Left forelimb (tissue), 1 donor: ENCODE measurements at regions not wholly inside any gene's neighbourhood (a gene's known extent, or its start where the extent isn't known, plus 50 kb on each side); places are given as distances from the start of the nearest gene placed in this dataset.

ENCODE experiments used
- DNase-seq: peaks from one replicate; pipeline ENCODE4 v3.0.0-alpha.2; 2018; ENCODE audit warnings: low spot score

DNA sequence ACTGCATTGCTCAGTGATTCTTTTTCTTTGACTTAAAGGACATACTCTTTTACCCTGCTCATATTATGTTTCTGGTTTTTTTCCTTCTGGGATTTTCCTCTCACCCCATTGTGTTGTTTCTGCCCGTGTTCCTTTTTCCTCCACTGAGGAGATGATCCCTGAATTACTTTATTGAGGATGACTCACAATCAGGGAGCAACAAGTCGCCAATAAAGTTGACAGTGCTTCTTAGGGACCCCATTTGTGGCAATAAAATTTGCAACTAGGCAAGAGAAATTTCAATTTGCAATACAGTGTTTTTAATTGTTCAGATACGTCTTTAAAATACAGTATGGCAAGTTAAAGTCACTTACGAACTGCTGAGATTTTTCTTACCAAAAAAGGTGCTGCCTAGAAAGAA lies 217.9 kb downstream of the SOX4 start:
- DNase-seq, result no peak

DNA sequence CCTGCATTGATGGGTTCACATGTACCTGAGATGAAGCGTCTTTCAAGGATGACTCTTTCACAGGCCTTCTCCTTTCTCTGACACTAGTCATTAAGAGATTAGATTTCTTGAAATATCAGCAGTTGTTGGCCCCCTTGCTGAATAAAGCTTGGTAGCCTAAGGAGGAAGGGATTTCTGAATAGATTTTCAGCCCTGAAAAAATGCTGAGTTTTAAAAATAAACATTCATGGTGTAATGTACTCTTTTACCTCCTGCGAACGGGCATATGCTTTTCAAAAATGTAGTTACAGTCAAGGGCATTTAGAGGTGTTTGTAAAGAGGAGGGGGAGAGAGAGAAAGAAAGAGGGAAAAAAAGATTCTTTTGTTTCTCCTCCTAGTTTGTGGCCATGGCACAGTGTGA lies 222.7 kb downstream of the SOX4 start:
- DNase-seq, result no peak

DNA sequence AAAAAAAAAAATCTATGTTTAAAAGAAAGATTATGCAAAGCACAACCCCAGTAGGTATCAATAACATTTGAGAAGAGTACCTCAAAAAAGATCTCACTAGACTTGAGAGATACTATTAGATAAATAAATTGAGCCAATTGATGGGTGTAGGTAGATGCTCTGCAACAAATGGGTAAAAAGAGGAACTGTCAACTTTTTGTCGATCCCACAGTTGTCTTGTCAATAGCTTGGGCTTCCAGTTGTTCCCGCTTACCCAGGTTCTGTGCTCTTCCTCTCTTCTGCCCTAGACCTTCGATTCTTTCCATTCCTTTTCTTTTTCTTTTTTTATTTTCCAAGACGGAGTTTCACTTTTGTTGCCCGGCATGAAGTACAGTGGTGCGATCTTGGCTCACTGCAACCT lies 226.9 kb downstream of the SOX4 start:
- no peak for DNase-seq

DNA sequence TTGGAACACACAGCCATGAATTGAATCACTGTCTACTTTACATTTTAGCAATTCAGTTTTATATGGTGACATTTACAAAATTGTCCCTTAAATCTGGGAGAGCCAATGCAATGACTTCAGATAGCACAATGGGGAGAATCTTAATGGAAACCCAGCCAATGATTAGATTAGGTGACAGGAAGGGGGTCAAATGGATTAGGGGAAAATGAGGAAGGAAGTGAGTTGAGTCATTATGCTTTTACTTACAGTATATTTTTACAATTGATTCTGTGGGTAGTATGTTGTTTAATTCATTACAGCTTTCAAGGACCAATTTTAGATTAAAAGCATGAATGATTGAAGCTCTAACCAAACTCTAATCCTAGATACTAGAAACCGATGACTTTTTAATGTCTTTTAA lies 229.8 kb downstream of the SOX4 start:
- DNase-seq, result no peak

DNA sequence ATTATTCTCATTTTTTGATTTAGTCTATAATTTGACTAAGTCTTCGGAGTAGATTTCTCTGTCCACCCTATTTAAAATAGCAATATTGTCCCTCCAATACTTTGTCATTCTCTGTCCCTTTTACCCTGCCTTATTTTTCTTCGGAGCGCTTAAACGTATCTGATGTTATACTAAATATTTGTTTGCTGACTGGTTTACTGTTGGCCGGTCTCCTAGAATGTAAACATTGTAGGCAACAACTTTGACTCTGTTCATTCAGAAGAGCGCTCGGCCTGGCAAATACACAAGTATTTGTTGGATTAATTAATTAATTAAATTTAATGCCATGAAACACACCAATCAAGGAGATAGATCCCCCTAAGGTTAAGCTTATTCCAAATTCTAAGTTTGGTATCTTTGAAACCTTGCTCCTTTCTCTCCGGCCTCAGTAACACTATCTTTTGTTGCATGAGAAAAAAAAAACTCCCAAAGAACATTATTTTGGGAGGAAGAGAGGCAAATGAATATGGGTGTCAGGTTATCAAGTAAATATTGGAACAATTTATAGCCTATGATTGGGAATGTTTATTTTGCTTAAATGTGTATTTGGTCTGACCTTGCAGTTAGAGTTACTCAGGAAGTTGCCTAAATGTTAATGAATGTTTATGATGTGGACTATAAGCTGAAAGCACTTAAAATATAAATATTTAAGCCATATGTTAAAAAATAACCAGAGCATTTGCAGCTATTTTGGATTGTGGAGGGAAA lies 231.1 kb downstream of the SOX4 start:
- DNase-seq, result no peak

DNA sequence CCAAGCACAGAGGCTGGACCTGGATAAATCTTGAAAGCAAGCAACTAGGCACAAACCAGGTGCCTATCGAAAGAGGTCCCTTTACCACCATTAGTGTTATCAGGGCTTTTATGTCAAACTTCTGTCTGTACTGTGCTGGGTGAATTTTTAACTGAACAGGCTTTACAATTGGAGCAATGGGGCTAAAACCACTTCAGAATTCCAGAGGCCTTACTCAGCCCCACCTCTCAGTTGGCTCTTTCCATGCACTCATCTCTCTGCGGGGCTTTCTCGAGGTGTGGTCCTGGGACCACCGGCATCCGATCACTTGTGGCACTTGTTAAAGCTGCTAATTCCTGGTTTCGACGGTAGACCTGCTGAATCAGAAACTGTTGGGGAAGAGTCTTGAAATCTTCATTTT lies 232.5 kb downstream of the SOX4 start:
- no peak for DNase-seq

DNA sequence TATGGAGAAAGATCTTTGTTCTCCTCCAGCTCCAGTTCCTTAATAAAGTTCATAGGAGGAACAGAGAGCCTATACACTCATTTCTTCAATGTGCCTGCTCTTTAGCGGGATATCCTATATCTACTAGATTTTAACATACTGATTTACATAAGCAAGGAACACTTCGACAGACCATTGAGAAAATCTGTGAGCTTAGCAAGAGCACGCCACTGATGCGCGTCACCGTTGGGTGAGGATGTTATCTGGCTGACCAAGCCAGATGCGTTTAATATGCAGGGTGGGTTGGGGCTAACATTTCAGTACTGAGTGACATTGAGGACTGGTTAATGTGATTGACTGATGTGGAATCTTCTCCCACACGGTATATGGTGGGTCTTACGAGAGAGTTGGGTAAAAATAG lies 233.4 kb downstream of the SOX4 start:
- DNase-seq, result no peak

DNA sequence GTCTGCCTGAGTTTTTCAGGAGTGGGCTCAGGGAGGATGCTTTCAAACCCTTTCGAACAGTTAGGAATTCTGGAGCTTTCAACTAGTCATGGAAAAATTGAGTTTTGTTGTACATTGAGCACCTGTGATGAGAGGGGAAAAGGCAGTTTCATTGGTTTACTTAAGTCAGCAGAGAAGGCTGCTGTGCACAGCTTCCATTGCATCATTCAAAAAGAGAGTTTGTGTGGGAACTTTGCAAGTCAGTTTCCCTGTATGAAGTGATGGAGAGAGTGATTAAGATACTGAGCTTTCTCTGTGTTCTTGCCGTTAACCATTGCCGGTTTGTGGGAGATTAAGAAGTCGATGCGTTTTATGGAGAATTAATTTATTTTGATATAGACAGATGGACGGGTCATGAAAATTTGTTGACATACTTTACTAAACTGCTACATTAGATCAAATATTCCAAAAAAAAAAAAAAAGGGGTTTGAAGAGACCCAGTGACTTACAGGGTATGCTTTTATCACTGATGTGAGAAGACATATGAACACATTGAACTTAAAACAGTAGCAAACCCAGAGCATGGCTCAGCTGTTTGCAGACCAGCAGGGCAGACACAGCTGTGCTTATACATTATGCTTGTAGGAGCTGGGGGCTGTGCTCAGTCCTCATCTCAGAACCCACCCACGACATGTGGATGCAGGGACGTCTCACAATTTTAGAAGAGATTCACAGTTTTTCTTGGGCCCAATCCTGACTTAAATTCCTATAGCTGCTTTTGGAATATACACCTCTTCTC lies 234.1 kb downstream of the SOX4 start:
- no peak for DNase-seq

DNA sequence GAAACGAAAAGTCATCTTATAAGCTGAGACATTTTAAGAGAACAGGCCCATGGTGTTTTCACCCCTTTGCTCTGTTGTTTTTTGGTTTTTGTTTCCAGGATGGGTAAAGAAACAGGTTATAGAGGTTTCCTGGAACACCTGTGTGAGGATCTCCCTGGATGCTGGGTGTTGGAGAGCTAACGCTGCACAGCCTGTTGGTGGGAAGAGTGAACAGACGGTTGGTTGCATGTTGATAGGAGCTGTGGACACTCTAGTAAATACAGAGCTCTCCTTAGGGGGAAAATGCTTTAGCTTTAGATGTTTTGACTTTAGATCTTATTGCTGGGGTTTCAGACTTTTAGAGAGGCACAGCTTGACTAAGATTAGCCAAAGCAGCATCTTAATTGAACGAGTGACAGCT lies 235.2 kb downstream of the SOX4 start:
- no peak for DNase-seq

DNA sequence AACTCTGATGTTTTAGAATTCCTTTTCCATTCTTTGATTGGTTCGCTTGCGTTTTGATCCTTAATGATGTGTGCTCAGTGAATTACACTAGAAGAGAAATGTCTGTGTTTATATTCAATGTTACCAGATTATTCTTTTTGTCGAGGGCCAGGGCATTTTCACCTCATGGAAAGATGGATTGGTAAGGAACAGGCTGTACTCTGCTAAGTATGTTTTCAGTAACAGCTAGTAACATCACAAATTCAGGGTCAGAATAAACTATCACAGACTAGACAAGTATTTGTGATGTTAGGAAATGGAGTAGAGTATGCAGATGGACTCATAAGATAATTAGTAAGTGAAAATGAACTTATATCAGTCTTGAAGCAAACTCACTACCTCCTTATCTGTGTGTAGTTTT lies 235.6 kb downstream of the SOX4 start:
- DNase-seq, result no peak

DNA sequence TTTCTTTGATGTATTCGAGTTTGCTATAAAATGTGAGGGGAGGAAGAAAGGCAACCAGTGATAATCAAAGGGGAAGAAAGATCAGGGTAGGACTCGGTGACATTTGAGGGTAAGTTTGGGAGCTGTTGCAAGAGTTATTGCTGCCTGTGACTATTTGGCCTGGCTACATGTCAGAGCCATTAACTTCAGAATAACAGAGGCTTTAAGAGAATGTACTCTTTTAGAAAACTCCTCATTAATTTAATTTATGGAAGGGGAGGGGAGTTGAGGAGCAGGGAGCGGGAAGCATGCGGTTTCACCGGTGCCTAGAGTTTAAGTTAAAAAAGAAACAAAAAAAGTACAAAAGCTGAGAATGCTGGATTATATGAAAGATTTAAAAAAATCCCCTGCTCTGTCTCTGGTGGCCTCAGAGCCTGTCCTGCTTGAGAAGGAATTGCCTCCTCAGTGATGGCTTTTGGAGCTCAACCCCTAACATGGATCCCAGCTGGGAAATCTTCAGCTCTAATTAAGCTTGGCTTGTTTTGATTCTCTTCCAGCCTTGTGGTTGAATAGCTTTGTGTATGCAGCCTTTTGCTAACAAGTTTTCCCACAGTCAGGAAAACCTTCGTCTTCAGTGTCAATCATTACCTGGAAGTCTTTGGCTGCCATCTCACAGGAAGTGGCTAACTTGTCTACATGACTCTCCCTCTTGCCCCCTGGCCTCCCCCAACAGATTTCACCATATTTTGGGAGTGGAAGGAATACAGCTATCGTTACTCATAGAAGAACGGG lies 238.2 kb downstream of the SOX4 start:
- no peak for DNase-seq

DNA sequence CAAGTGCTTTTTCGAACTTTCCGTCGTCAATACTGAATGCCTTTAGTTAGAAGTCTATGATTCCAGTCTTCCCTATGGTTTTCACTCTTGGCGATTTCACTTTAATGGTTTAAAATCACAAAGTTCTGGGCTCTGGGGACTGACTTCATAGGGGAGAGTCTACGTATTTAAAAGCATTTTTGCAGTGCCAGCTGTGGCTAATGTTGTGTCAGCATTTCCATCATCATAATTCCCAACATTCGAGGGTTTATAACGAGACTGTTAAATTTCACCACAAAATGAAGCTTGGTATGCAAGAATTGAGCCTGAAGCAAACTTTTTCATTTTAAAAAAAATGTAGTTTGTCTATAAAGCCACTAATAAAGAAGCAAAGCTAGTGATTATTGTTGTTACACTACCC lies 242.7 kb downstream of the SOX4 start:
- DNase-seq, result no peak

DNA sequence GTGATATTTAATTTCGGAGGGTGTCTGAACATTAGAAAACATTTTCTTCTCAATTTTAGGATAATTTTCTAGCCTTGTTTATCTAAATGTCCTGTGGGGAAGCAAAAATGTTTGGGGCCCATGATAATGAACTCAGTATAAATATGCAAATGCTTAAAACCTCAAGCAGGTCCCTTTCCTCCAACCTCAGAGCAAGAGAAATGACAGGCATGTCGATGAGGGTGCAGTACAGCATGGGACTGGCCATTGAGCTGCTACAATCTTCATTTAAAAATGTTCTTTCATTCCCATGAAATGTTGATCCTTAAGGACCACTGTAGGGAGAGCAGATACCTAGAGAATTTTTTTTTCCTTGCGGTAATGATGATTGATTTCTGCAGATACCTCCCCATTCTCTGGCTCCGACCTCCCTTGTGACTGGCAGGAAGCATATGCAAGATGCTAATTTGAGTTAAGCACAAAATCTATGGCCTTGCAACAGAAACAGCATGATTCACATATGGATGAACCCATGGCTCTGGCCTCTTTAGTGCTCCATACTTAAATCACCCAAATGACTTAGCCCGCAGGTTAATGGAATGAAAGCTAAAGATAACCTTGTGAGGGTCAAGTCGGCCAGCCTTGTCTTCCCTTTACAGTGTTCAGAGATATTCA lies 243.3 kb downstream of the SOX4 start:
- DNase-seq, result no peak

DNA sequence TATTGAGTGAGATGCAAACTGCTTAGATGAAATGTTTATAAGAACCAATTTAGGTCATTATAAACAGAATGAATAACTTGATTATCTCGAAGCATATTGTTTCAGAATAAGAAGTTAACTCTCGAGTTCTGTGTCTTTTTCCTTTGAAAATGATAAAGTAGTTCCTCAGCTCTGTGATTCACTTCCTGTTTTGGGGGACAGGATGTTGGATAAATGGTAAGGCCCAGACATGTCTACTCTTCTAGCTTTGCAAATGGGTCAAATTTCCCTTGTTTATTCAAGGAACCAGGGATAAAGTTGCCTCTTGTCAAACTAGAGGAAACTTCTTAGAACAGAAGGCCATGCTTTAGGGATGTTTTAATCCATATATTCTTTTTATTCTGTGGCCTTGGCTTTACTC lies 246.9 kb downstream of the SOX4 start:
- DNase-seq, result no peak

DNA sequence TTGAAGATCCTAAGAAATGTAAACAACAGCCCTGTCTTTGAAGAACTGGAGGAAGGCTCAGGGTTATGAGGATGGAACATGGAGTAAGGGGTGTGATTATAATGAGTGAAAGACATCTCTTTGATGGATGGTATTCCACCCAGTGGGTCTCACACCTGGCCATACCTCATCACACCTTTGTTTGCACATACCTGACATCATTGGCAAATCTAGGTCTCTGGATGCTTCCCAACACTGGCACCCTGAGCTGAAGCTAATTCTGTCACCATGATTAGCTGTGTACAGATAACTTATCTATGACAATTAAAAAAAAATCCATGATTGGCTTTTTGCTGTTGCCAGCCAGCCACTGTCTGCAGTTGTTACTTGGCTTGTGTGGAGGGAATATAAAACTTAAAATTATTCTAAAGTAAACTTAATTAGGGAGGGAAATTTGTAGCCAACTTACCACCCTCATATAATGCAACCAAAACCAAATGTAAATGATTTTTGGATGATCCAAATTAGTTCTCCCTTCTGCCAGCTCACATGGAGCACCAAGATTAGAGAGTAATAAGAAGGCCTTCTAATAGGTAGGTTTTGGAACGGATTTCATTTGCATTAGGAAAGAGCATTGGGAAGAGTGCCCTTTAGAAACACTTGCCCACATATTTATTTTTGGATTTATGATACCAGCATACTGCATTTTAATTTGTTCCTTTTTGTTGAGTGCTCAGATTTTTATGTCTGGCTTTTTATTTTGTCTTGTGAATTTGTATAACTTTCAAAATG lies 249.5 kb downstream of the SOX4 start:
- no peak for DNase-seq

DNA sequence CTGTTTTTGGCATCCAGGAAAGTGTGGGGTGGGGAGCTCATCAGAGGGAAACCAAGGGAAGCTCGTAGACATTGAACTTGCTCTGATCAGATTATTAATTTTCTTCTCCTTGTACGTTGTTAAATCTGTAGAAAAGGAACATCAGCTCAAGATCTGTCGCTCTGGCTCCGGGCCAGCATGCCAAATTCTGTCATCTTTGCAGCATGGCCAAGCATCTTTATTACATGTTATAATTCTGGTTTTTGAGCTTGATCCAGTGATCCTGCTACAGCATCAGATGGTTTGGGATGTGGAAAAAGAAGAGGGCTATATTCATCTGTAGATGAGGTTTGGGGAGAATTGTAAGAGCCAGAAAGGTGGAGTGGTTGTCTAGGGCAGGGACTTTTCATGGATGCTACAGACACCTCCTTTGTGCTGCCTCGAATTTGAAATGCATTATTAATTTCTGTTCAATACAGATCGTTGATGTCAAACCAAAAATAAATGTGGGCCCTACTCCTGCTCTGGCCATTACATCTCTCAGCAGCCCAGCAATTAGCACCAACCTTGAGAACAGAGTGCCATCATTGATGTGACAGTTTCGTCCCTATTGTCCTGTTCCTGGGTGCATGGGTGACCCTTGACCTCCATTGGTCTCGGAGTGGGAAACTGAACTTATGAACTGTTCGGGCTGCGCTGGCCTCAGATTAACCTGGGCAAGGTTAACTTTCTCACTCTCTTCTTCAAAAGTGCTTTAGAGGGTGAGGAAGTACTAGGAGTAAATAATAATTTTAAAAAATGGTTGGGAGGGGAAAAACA lies 250.8 kb downstream of the SOX4 start:
- no peak for DNase-seq

DNA sequence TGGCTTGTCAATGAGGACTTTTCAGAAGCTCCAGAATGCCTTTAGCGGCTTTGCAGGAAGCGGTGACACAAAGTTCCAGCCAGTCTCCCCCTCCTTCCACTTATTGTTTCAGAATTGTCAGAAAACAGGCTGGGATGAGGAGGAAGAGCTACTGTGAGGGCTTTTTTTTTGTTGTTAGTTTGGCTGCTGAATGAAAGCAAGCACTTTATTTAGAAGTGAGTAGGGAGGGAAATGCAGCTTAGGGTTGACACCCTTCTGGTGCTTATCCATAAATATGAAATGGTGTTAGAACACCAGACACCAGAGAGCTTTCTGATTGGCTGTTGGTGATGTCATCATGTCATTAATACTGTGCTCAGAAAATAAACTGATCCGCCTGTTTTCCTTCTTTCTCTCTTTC lies 251.5 kb downstream of the SOX4 start:
- no peak for DNase-seq

DNA sequence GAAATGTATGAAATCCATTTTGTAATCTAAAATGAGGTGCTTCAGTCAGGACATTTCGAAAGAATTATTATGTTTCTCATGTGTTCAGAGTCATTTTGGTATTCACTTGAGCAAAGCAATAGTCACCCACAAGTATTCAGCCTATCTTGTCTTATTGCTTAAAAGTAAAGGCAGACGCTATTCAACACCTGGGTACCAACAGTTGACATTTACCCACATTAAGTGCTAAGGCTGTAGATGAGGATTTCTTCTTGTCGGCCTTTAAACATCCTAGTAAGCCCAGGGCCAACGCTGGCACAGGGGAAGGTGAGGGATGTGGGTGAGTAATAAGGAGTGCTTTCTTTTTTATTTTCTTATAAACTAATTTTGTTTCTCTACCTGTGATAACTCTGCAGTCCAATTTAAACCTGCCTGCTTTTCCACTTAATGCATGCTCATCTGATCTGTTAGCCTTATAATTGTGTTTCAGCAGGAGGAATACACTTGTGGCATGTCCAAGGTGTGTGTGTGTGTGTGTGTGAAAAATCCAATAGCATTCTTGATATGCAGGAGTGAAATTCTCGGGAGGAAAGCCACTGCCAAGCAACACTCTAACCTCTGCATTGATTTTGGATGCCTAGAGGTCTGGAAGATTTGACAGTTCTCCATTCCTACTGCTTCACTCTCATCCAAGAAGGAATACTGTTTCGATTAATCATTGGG lies 252.0 kb downstream of the SOX4 start:
- no peak for DNase-seq

DNA sequence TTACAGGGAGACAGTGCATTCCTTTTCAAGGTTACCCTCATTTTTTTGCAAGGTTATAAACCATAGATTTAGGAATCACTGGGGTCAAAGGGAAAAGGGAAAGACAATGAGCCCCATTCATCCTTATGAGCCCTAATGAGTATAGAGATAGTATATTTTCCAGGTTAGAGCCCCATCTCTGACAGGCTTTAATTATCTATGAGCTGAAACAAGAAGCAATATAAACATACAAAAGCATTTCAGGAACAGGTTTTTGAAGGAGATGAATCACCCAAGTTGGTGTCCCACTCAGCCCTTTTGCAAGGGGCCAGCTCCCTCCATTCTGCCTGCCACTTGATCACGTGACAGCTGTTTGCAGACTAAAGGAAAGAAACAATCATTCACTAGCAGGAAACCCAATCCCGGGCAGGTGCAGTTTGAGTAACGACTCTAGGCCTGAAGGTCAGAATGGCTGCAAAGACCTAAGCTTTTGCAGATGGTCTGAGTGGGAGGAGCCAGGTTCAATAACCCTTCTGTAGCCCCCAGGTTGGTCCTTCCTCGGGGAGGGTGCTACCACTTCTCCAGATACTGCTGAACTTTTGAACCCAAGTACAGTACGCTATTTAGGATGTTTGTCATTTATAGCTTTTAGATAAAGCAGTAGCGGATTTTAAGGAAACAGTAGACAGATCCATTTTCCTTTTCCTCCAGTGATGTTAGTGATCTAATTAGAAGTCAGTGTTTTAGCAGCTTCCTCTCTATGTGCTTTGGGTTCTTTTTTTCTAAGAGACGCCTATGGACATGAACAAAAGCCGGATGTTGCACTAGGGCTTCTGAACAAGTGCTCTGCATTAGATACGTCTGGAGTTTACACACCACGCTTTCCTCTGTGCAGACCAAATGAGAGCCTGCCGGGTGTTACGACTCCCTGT lies 253.2 kb downstream of the SOX4 start:
- no peak for DNase-seq
